A673 (cell line): ENCODE measurements at regions not wholly inside any gene's neighbourhood (a gene's known extent, or its start where the extent isn't known, plus 50 kb on each side); places are given as distances from the start of the nearest gene placed in this dataset.

Experiments
- BruUV-seq: library from RNA; stranded (reverse); fragments of 400-500 nt; replicated peaks from 2 replicates; lab custom pipeline; 2021; lab: Mats Ljungman, UMichigan
- CTCF ChIA-PET: fragments of 300-600 bp; sonication (Branson Sonifier 250); formaldehyde crosslinking; loops from one replicate; lab custom pipeline; 2022; ENCODE audit warnings: antibody characterized with exemption; lab: Charles Lee
- POLR2A ChIA-PET: fragments of 300-600 bp; sonication (Branson Sonifier 250); formaldehyde crosslinking; loops from one replicate; lab custom pipeline; 2022; ENCODE audit warnings: antibody characterized with exemption; ENCODE audit not compliant: low non-redundant PET; lab: Charles Lee
- DNase-seq: peaks from one replicate; pipeline ENCODE4 v3.0.0-alpha.2; 2015; ENCODE audit warnings: low spot score
- H3K27ac ChIP-seq: fragments of 200-600 bp; sonication (generic); 2 replicates; pipeline ENCODE4 v1.5.1; 2016; ENCODE audit warnings: mixed run types, low read depth, mild to moderate bottlenecking, mixed read lengths, antibody characterized with exemption, low read length; ENCODE audit not compliant: poor library complexity, severe bottlenecking
- H3K27me3 ChIP-seq: fragments of 200-600 bp; sonication (generic); replicated peaks from 2 replicates; pipeline ENCODE4 v1.6.1; 2017; ENCODE audit warnings: mixed run types, low read depth, mild to moderate bottlenecking, mixed read lengths, antibody characterized with exemption, low read length; ENCODE audit not compliant: insufficient read depth, poor library complexity
- H3K36me3 ChIP-seq: fragments of 200-600 bp; sonication (generic); 2 replicates; pipeline ENCODE4 v1.6.1; 2016; ENCODE audit warnings: mixed run types, mild to moderate bottlenecking, mixed read lengths, antibody characterized with exemption, low read length; ENCODE audit not compliant: insufficient read depth, poor library complexity, severe bottlenecking
- H3K4me1 ChIP-seq: fragments of 200-600 bp; sonication (generic); 2 replicates; pipeline ENCODE4 v1.6.1; 2017; ENCODE audit warnings: mixed run types, mild to moderate bottlenecking, mixed read lengths, antibody characterized with exemption, low read length; ENCODE audit not compliant: insufficient read depth, poor library complexity, severe bottlenecking
- H3K4me3 ChIP-seq: fragments of 200-600 bp; sonication (generic); 2 replicates; pipeline ENCODE4 v1.5.1; 2016; ENCODE audit warnings: low read depth, mixed run types, mild to moderate bottlenecking, mixed read lengths, low read length; ENCODE audit not compliant: poor library complexity, severe bottlenecking
- H3K9me3 ChIP-seq: fragments of 200-600 bp; sonication (generic); 2 replicates; pipeline ENCODE4 v1.6.1; 2016; ENCODE audit warnings: mixed run types, low read depth, mild to moderate bottlenecking, mixed read lengths, antibody characterized with exemption, low read length; ENCODE audit not compliant: poor library complexity, severe bottlenecking
- EZH2 ChIP-seq: fragments of 200-600 bp; sonication (generic); IDR thresholded peaks from 2 replicates; pipeline ENCODE4 v1.6.1; 2017; ENCODE audit warnings: borderline replicate concordance, low read depth, mild to moderate bottlenecking, mixed read lengths, antibody characterized with exemption, low read length; ENCODE audit not compliant: poor library complexity, severe bottlenecking
- intact Hi-C: fragments of 100-400 bp; cut with micrococcal nuclease; formaldehyde crosslinking; loops from one replicate; pipeline ENCODE4 v1.10.0; 2022; ENCODE audit not compliant: unreplicated experiment
- TF ChIP-seq, protein P1 (sequence below): fragments of 300-800, 200-600 bp; sonication (generic); conservative IDR thresholded peaks from 2 replicates; pipeline ENCODE4 v1.5.1; 2017; ENCODE audit warnings: low read depth, mild to moderate bottlenecking, antibody characterized with exemption, low read length, moderate library complexity, mixed read lengths

DNA sequence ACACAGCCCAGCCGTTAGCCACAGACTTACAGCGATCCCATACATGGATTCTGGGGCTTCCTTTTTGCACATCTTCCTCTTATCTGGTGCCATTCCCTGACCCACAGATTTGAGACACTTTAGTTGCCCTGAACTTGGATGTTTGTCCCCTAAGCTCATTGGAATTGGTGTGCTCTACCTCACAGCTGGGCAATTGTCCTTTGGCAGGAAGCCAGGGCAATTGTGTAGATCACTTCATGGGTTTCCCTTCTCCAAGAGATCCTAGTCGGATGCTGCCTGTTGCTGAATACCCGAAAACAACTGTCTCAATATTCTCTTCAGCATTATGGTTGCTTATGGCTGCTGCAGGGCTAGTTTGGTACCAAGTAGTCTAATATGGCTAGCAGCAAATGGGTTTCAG lies 470.7 kb upstream of the MKI67 start:
- POLR2A ChIA-PET = no interaction called here
- no peak overlapping the region for H3K27ac ChIP-seq
- H3K27me3 ChIP-seq = peaks cover 23% of the 10 kb centered on the region

DNA sequence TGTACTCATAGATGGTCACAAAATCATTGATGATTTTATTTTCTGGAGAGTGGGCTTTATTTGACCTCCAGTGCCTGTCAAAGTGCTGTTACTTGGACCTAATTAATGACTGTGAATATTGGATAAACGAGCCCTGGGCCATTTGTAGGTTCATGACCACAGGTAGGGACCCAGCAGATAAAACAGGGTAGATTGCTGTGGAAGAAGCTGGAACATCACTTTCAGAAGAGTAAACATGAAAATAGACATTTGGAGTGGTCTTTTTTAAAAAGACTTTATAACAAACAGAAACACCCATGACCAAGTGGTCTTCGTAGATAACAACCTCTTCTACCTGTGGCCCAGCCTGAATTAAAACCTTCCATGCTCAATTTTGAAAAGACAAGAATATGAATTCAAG lies 472.8 kb upstream of the MKI67 start:
- Histone ChIP-seq H3K27me3 (peaks cover 15% of the 10 kb centered on the region), H3K36me3 (no peaks in the 10 kb centered on the region), H3K4me1 (no peaks in the 10 kb centered on the region), H3K9me3 (peaks cover 5% of the 10 kb centered on the region), H3K27ac (no peak overlapping the region), H3K4me3 (no peak overlapping the region)
- ChIA-PET POLR2A (no interaction called here), CTCF (no interaction called here)
- no peak for TF ChIP-seq EZH2
- TF ChIP-seq, protein P1, sequence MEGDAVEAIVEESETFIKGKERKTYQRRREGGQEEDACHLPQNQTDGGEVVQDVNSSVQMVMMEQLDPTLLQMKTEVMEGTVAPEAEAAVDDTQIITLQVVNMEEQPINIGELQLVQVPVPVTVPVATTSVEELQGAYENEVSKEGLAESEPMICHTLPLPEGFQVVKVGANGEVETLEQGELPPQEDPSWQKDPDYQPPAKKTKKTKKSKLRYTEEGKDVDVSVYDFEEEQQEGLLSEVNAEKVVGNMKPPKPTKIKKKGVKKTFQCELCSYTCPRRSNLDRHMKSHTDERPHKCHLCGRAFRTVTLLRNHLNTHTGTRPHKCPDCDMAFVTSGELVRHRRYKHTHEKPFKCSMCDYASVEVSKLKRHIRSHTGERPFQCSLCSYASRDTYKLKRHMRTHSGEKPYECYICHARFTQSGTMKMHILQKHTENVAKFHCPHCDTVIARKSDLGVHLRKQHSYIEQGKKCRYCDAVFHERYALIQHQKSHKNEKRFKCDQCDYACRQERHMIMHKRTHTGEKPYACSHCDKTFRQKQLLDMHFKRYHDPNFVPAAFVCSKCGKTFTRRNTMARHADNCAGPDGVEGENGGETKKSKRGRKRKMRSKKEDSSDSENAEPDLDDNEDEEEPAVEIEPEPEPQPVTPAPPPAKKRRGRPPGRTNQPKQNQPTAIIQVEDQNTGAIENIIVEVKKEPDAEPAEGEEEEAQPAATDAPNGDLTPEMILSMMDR = no peak
- BruUV-seq = no TSS peak
- no peak for DNase-seq
- intact Hi-C loops = no loop called here

More for the DNA sequence above, 470.7 kb upstream of the MKI67 start:
- H3K36me3 ChIP-seq = no peaks in the 10 kb centered on the region
- no peak for TF ChIP-seq EZH2
- no peak overlapping the region for H3K4me3 ChIP-seq
- no TSS peak for BruUV-seq
- no peaks in the 10 kb centered on the region for H3K9me3 ChIP-seq
- CTCF ChIA-PET = no interaction called here
- DNase-seq = no peak
- H3K4me1 ChIP-seq = no peaks in the 10 kb centered on the region
- intact Hi-C loops = no loop called here

DNA sequence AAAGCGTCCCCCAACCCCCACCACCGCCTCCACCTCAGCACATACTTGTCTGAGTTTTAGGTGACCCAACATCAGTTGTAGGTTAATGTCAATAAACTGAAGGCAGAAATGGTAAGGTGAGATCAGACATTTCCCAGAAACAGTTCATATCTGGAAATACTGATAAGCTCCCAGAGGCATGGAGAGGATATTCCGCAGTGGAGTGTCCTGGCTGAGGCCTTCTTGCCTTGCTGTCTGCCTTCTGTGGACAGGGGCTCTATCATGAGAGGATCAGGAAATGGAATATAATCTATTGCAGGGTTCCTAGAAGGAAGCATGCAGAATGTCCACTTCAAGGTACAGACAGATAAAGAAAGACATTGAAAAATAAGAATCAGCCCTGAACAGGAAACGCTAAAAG lies 473.3 kb upstream of the MKI67 start:
- no peak overlapping the region for H3K27ac ChIP-seq
- intact Hi-C loops = no loop called here
- ChIA-PET CTCF (no interaction called here), POLR2A (no interaction called here)
- H3K27me3 ChIP-seq = peaks cover 15% of the 10 kb centered on the region
- H3K9me3 ChIP-seq = peaks cover 5% of the 10 kb centered on the region
- H3K36me3 ChIP-seq = no peaks in the 10 kb centered on the region
- TF ChIP-seq, protein P1 = no peak
- TF ChIP-seq EZH2 = no peak
- no peaks in the 10 kb centered on the region for H3K4me1 ChIP-seq
- H3K4me3 ChIP-seq = no peak overlapping the region
- BruUV-seq = no TSS peak
- DNase-seq = no peak

DNA sequence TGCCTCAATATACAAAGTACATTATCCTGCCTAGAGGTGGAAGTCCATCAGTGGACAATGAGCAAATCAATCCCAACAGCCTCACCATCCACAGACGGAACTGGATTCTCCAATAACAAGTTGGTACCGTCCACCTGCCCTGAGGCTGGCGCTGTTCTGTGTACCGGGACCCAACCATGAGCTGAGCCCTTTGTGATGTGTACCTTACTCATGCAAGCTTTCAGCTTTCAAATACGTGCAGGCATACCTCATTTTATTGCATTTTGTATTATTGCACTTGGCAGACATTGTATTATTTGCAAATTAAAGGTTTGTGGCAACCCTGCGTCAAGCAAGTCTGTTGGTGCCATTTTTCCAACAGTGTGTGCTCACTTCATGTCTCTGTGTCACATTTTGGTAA lies 476.0 kb upstream of the MKI67 start:
- ChIA-PET CTCF (no interaction called here), POLR2A (no interaction called here)
- Histone ChIP-seq H3K36me3 (no peaks in the 10 kb centered on the region), H3K27me3 (peaks cover 15% of the 10 kb centered on the region), H3K9me3 (peaks cover 5% of the 10 kb centered on the region), H3K4me3 (no peak overlapping the region), H3K27ac (no peak overlapping the region), H3K4me1 (no peaks in the 10 kb centered on the region)
- no peak for DNase-seq
- intact Hi-C loops = no loop called here
- no TSS peak for BruUV-seq
- TF ChIP-seq, protein P1 = no peak
- TF ChIP-seq EZH2 = no peak
